ENCODE measurements at regions not wholly inside any gene's neighbourhood (a gene's known extent, or its start where the extent isn't known, plus 50 kb on each side); places are given as distances from the start of the nearest gene placed in this dataset.

DNA sequence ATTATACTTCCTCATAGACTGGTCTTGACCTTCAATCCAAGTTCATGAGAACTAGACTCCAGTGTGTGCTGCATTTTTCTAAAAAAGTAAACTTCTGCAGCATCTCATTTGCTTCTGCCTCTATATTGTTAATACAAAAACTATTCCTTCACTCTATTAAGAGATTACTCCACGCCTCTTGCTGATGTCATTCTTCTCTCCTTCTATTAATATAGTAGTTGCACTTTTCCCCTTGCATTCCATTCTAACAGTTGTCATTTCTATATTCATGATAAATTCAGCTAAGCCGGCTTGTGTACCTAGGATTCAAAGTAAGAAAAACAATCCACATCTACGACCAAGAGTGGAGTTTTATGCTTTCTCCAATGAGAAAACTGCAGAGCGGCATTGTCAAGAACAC, 480.4 kb upstream of the NOVA1 start:
- in situ Hi-C loops (cut with MboI; ENCODE audit: low pct_unique_long_range_greater_than_20kb, low sequenced_read_pairs, unreplicated experiment) = no loop called here
- TF ChIP-seq, protein P1, sequence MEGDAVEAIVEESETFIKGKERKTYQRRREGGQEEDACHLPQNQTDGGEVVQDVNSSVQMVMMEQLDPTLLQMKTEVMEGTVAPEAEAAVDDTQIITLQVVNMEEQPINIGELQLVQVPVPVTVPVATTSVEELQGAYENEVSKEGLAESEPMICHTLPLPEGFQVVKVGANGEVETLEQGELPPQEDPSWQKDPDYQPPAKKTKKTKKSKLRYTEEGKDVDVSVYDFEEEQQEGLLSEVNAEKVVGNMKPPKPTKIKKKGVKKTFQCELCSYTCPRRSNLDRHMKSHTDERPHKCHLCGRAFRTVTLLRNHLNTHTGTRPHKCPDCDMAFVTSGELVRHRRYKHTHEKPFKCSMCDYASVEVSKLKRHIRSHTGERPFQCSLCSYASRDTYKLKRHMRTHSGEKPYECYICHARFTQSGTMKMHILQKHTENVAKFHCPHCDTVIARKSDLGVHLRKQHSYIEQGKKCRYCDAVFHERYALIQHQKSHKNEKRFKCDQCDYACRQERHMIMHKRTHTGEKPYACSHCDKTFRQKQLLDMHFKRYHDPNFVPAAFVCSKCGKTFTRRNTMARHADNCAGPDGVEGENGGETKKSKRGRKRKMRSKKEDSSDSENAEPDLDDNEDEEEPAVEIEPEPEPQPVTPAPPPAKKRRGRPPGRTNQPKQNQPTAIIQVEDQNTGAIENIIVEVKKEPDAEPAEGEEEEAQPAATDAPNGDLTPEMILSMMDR (IDR thresholded peaks at IDR 0.05; ENCODE audit: extremely low read depth, insufficient read depth, missing control alignments) = no peak
- DNase-seq (ENCODE audit: low spot score) = no peak

GRCh38 chr14:27079716-27080115, 481.9 kb upstream of the NOVA1 start:
- TF ChIP-seq, protein P1 (IDR thresholded peaks at IDR 0.05; ENCODE audit: extremely low read depth, insufficient read depth, missing control alignments) = no peak
- in situ Hi-C loops (cut with MboI; ENCODE audit: low pct_unique_long_range_greater_than_20kb, low sequenced_read_pairs, unreplicated experiment) = no loop called here

DNA sequence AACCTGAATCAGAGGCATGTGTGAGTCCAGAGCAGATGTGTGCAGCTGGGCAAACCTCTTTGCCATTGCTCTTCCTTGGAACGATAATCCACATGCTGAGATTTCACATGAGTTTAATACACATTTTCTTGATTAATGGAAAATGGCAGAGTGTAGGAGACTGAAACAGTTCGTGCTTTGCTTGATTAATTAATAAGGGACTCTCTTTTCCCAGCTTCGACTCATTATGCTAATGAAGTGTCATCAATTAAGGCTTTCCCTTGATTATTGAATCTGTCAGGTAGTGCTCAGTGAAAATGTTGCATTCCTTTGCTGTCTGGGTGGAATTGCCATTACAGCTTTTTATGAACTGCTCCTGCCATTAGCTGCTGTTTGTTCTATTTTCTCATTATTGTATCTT, 487.7 kb upstream of the NOVA1 start:
- no peak for DNase-seq (ENCODE audit: low spot score)
- in situ Hi-C loops (cut with MboI; ENCODE audit: low pct_unique_long_range_greater_than_20kb, low sequenced_read_pairs, unreplicated experiment) = no loop called here
- TF ChIP-seq, protein P1 (IDR thresholded peaks at IDR 0.05; ENCODE audit: extremely low read depth, insufficient read depth, missing control alignments) = no peak

More at GRCh38 chr14:27079716-27080115, 481.9 kb upstream of the NOVA1 start:
- DNase-seq (ENCODE audit: low spot score) = no peak

- in situ Hi-C loops (cut with MboI; ENCODE audit: low pct_unique_long_range_greater_than_20kb, low sequenced_read_pairs, unreplicated experiment) = no loop called here
- TF ChIP-seq, protein P1 (IDR thresholded peaks at IDR 0.05; ENCODE audit: extremely low read depth, insufficient read depth, missing control alignments) = no peak
- no peak for DNase-seq (ENCODE audit: low spot score)
Measured at GRCh38 chr14:27090716-27091115, 492.9 kb upstream of the NOVA1 start.

- DNase-seq (ENCODE audit: low spot score) = no peak
- TF ChIP-seq, protein P1 (IDR thresholded peaks at IDR 0.05; ENCODE audit: extremely low read depth, insufficient read depth, missing control alignments) = no peak
- in situ Hi-C loops (cut with MboI; ENCODE audit: low pct_unique_long_range_greater_than_20kb, low sequenced_read_pairs, unreplicated experiment) = no loop called here
Measured at GRCh38 chr14:27091973-27092372, 494.1 kb upstream of the NOVA1 start.

- no peak for DNase-seq (ENCODE audit: low spot score)
- in situ Hi-C loops (cut with MboI; ENCODE audit: low pct_unique_long_range_greater_than_20kb, low sequenced_read_pairs, unreplicated experiment) = no loop called here
- TF ChIP-seq, protein P1 (IDR thresholded peaks at IDR 0.05; ENCODE audit: extremely low read depth, insufficient read depth, missing control alignments) = no peak
Measured at GRCh38 chr14:27096091-27096490, 498.3 kb upstream of the NOVA1 start.

DNA sequence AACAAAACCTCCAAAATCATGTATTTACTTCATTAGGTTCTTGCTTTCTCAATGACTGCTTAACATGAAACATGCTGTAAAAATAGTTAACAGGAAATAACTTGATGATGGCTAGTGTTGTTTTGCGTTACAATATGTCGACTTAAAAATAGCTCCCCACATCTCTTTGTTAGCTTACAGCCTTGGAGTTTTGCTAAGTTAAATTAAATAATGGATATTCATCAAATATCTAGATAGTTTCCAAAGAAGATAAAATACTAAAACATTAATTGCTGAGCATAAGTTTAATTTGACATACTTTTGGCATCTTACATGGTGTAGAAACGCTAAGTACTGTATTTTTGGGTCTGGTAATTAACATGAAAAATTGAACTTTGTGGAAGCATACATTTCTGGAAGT, 500.6 kb upstream of the NOVA1 start:
- in situ Hi-C loops (cut with MboI; ENCODE audit: low pct_unique_long_range_greater_than_20kb, low sequenced_read_pairs, unreplicated experiment) = no loop called here
- TF ChIP-seq, protein P1 (IDR thresholded peaks at IDR 0.05; ENCODE audit: extremely low read depth, insufficient read depth, missing control alignments) = no peak
- no peak for DNase-seq (ENCODE audit: low spot score)
